OCI-LY3 (cell line): ENCODE measurements at regions not wholly inside any gene's neighbourhood (a gene's known extent, or its start where the extent isn't known, plus 50 kb on each side); places are given as distances from the start of the nearest gene placed in this dataset.
"Not testable (repeated sequence)": the region's sequence is repeated elsewhere in the genome, so short reads cannot be mapped to it uniquely, and the experiment has no call there.

Source experiments
- CTCF ChIP-seq: fragments of 200-600, 300-600 bp; sonication (generic); IDR thresholded peaks from 2 replicates; pipeline ENCODE4 v1.5.1; 2014; ENCODE audit warnings: antibody characterized with exemption, low read length, low read depth
- EZH2phosphoT487 ChIP-seq: fragments of 200-600 bp; shearing (Covaris generic); IDR thresholded peaks from 2 replicates; pipeline ENCODE4 v1.6.1; 2018; ENCODE audit warnings: antibody characterized with exemption, mixed run types, low read depth

- peak; percentile 40 for TF ChIP-seq CTCF
- not testable (repeated sequence) for TF ChIP-seq EZH2phosphoT487
Measured at GRCh38 chr14:106774889-106775480, 1248.6 kb downstream of the TMEM121 start.
